Peyer's patch (tissue), 4 donors: ENCODE measurements at regions not wholly inside any gene's neighbourhood (a gene's known extent, or its start where the extent isn't known, plus 50 kb on each side); places are given as distances from the start of the nearest gene placed in this dataset.

Experiments used
- POLR2A ChIP-seq, 2 donors: fragments of 450-650 bp; IDR thresholded peaks; one replicate each; pipeline ENCODE4 v1.5.1; 2017; ENCODE audit warnings: antibody characterized with exemption in 2 of 2, mild to moderate bottlenecking in 2 of 2, moderate library complexity in 2 of 2
- TF ChIP-seq, protein P1 (sequence below), 6 experiments: fragments of 450-650 bp in 4 of 6; fragments of 200-600 bp in 2 of 6; sonication (generic) in 1 of 6; IDR thresholded peaks; one replicate each; pipeline ENCODE4 v1.5.1; 2017 to 2019; ENCODE audit warnings: antibody characterized with exemption in 6 of 6, mild to moderate bottlenecking in 3 of 6, moderate library complexity in 1 of 6

DNA sequence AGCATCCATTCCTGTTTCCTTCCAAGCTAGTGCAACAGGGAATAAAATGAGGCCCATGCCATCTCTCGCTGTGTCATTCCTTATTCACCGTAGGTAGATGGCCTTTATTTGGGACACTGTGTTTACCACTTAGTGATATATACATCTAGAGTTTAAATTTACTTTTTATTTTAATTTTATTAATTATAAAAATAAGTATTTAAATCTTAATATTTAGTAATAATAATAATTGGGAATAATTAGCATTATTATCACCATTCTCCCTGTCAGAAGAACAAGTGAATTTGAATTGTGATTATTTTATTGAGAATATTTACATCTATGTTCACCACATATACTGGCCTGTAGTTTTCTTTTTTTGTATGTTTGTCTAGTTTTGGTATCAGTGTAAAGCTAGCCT is 692.9 kb upstream of the KIF2B start:
- TF ChIP-seq, protein P1, sequence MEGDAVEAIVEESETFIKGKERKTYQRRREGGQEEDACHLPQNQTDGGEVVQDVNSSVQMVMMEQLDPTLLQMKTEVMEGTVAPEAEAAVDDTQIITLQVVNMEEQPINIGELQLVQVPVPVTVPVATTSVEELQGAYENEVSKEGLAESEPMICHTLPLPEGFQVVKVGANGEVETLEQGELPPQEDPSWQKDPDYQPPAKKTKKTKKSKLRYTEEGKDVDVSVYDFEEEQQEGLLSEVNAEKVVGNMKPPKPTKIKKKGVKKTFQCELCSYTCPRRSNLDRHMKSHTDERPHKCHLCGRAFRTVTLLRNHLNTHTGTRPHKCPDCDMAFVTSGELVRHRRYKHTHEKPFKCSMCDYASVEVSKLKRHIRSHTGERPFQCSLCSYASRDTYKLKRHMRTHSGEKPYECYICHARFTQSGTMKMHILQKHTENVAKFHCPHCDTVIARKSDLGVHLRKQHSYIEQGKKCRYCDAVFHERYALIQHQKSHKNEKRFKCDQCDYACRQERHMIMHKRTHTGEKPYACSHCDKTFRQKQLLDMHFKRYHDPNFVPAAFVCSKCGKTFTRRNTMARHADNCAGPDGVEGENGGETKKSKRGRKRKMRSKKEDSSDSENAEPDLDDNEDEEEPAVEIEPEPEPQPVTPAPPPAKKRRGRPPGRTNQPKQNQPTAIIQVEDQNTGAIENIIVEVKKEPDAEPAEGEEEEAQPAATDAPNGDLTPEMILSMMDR (IDR thresholded peaks at IDR 0.05): no peak
- no peak for TF ChIP-seq POLR2A (IDR thresholded peaks at IDR 0.05)
